ENCODE measurements at regions not wholly inside any gene's neighbourhood (a gene's known extent, or its start where the extent isn't known, plus 50 kb on each side); places are given as distances from the start of the nearest gene placed in this dataset.

- Histone ChIP-seq H3K14ac (ENCODE audit: insufficient read length) (no peak overlapping the region), H2BK20ac (ENCODE audit: low read length) (no peak overlapping the region), H3K27me3 (replicated peaks in 1 of 4; ENCODE audit: control insufficient read depth in 3 of 4, extremely low read depth in 1 of 4, insufficient read depth in 3 of 4, low read length in 3 of 4) (no peaks in the 10 kb centered on the region), H3K56ac (replicated peaks; ENCODE audit: insufficient read length, low read depth, low read length) (no peak overlapping the region), H3K79me1 (ENCODE audit: low read depth, low read length) (no peaks in the 10 kb centered on the region), H4K91ac (replicated peaks; ENCODE audit: insufficient read length, low read length) (no peak overlapping the region), H4K5ac (ENCODE audit: insufficient read length, low read depth, low read length) (no peak overlapping the region), H3K9me3 (ENCODE audit: insufficient read depth in 2 of 2, low read depth in 1 of 2, low read length in 1 of 2) (no peaks in the 10 kb centered on the region), H3K4me2 (ENCODE audit: insufficient read depth in 1 of 2, low read depth in 2 of 2, low read length in 2 of 2) (no peak overlapping the region), H4K20me1 (replicated peaks in 1 of 2; ENCODE audit: control insufficient read depth in 1 of 2, insufficient read depth in 2 of 2, low read length in 2 of 2) (no peaks in the 10 kb centered on the region), H2AFZ (ENCODE audit: low read length) (no peak overlapping the region), H3K18ac (ENCODE audit: extremely low read depth, low read length) (no peak overlapping the region), H3K4me1 (replicated peaks in 1 of 4; ENCODE audit: control insufficient read depth in 3 of 4, insufficient read depth in 4 of 4, low read length in 3 of 4) (no peaks in the 10 kb centered on the region), H3K27ac (ENCODE audit: low read depth, low read length) (no peak overlapping the region), H2BK120ac (replicated peaks; ENCODE audit: low read depth, low read length) (no peak overlapping the region), H2BK15ac (ENCODE audit: low read length) (no peak overlapping the region), H4K8ac (ENCODE audit: extremely low read depth, insufficient read depth, low read length) (no peak overlapping the region), H3K9ac (replicated peaks in 1 of 4; ENCODE audit: extremely low read depth in 1 of 4, low read depth in 3 of 4, low read length in 3 of 4) (no peak overlapping the region), H3K79me2 (ENCODE audit: control insufficient read depth in 1 of 2, insufficient read depth in 2 of 2, low read length in 2 of 2) (no peaks in the 10 kb centered on the region), H3K23ac (ENCODE audit: insufficient read length) (no peak overlapping the region), H2BK12ac (ENCODE audit: low read depth, low read length) (no peak overlapping the region), H3K4me3 (ENCODE audit: extremely low read depth in 1 of 4, insufficient read depth in 2 of 4, low read depth in 3 of 4, low read length in 4 of 4) (no peak overlapping the region), H3K4ac (replicated peaks; ENCODE audit: insufficient read length, low read depth, low read length) (no peak overlapping the region), H3K23me2 (ENCODE audit: low read depth, low read length) (no peaks in the 10 kb centered on the region), H3K36me3 (ENCODE audit: control insufficient read depth in 2 of 4, insufficient read depth in 4 of 4, low read length in 3 of 4) (no peaks in the 10 kb centered on the region), H2AK5ac (ENCODE audit: low read depth, low read length) (no peak overlapping the region), H2BK5ac (ENCODE audit: low read depth, low read length) (no peak overlapping the region)
- ChIA-PET POLR2A (ENCODE audit: partially characterized antibody) (no interaction called here), CTCF (ENCODE audit: partially characterized antibody) (no interaction called here)
- FAIRE-seq = no peak
- 95% methylated on average over 2 of the region's 2 CpGs; no CpG with 5 or more reads in 1 of the 2 experiments for WGBS, 2 experiments (ENCODE audit: extremely low coverage in 1 of 2, insufficient coverage in 1 of 2, insufficient read length in 1 of 2, insufficient replicate concordance in 2 of 2, low coverage in 1 of 2, low lambda C conversion rate in 2 of 2, missing lambda C conversion rate in 1 of 2)
- no peak for DNase-seq (ENCODE audit: low read depth in 1 of 2, low spot score in 2 of 2)
- TF ChIP-seq HDAC6 (IDR thresholded peaks at IDR 0.05; ENCODE audit: low read depth, low read length) (no peak), KDM5A (IDR thresholded peaks at IDR 0.05; ENCODE audit: low read length) (no peak), RAD21 (IDR thresholded peaks at IDR 0.05 in 1 of 2, conservative IDR thresholded peaks at IDR 0.05 in 1 of 2; ENCODE audit: low read depth in 2 of 2, low read length in 2 of 2) (no peak), BCL11A (IDR thresholded peaks at IDR 0.05; ENCODE audit: low read depth in 2 of 2, low read length in 2 of 2) (no peak), TAF1 (IDR thresholded peaks at IDR 0.05; ENCODE audit: low read depth, low read length) (no peak), SP1 (IDR thresholded peaks at IDR 0.05; ENCODE audit: low read depth, low read length) (no peak), FOSL1 (IDR thresholded peaks at IDR 0.05; ENCODE audit: insufficient read depth, low read depth, low read length) (no peak), SUZ12 (IDR thresholded peaks at IDR 0.05; ENCODE audit: low read length) (no peak), NRF1 (IDR thresholded peaks at IDR 0.05; ENCODE audit: low read depth, low read length) (no peak), GTF2F1 (IDR thresholded peaks at IDR 0.05; ENCODE audit: borderline replicate concordance, low read depth, low read length) (no peak), SIRT6 (IDR thresholded peaks at IDR 0.05; ENCODE audit: low read length) (no peak)
- TF ChIP-seq, protein P1, sequence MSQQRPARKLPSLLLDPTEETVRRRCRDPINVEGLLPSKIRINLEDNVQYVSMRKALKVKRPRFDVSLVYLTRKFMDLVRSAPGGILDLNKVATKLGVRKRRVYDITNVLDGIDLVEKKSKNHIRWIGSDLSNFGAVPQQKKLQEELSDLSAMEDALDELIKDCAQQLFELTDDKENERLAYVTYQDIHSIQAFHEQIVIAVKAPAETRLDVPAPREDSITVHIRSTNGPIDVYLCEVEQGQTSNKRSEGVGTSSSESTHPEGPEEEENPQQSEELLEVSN (IDR thresholded peaks at IDR 0.05) = no peak
These were observed 52.0 kb upstream of the LYPLAL1 start for GRCh38 chr1:219121679-219122078.
